Natural killer cell (primary cell): ENCODE measurements at regions not wholly inside any gene's neighbourhood (a gene's known extent, or its start where the extent isn't known, plus 50 kb on each side); places are given as distances from the start of the nearest gene placed in this dataset.

ENCODE experiments used
- ATAC-seq, 3 donors: fragments of 150-1000 bp in 2 of 3; fragments of 200-7000 bp in 1 of 3; cut with Tn5 transposase; 1 replicate in 1 of 3; 2 replicates in 2 of 3; pipeline ENCODE4 v1.10.0; 2021; ENCODE audit warnings: mild to moderate bottlenecking in 2 of 3, moderate library complexity in 2 of 3
- DNase-seq, 2 donors: peaks; one replicate each; pipeline versions ENCODE4 v3.0.0 to v3.0.0-alpha.2; 2013 to 2021; ENCODE audit warnings: mixed read lengths in 1 of 2
- H3K27ac ChIP-seq: one replicate; pipeline ENCODE4 v1.5.1; 2013; ENCODE audit warnings: mild to moderate bottlenecking, low read length
- H3K27me3 ChIP-seq: one replicate; pipeline ENCODE4 v1.6.1; 2013; ENCODE audit warnings: low read length; ENCODE audit not compliant: control insufficient read depth, insufficient read depth
- H3K36me3 ChIP-seq: one replicate; pipeline ENCODE4 v1.6.1; 2013; ENCODE audit warnings: low read length; ENCODE audit not compliant: control insufficient read depth, insufficient read depth
- H3K4me1 ChIP-seq: one replicate; pipeline ENCODE4 v1.6.1; 2013; ENCODE audit warnings: low read length; ENCODE audit not compliant: control insufficient read depth, insufficient read depth
- H3K4me3 ChIP-seq: one replicate; pipeline ENCODE4 v1.5.1; 2013; ENCODE audit warnings: low read length
- H3K9me3 ChIP-seq: one replicate; pipeline ENCODE4 v1.6.1; 2013; ENCODE audit warnings: low read length; ENCODE audit not compliant: control insufficient read depth, insufficient read depth
- H3K27ac Mint-ChIP-seq, 2 donors: one replicate each; pipeline ENCODE4 v1.8.0; 2022; ENCODE audit warnings: mild to moderate bottlenecking in 2 of 2, mixed read lengths in 2 of 2, moderate library complexity in 1 of 2
- H3K27me3 Mint-ChIP-seq, 2 donors: one replicate each; pipeline ENCODE4 v1.8.0; 2022; ENCODE audit warnings: low read depth in 2 of 2, mixed read lengths in 2 of 2
- H3K36me3 Mint-ChIP-seq: one replicate; pipeline ENCODE4 v1.8.0; 2022; ENCODE audit warnings: mixed read lengths
- H3K4me1 Mint-ChIP-seq, 2 donors: one replicate each; pipeline ENCODE4 v1.8.0; 2022; ENCODE audit warnings: mixed read lengths in 2 of 2
- H3K4me3 Mint-ChIP-seq: one replicate; pipeline ENCODE4 v1.8.0; 2022; ENCODE audit warnings: mild to moderate bottlenecking, moderate library complexity, mixed read lengths
- H3K9me3 Mint-ChIP-seq, 2 donors: one replicate each; pipeline ENCODE4 v1.8.0; 2022; ENCODE audit warnings: mixed read lengths in 2 of 2
- CTCF ChIP-seq: fragments of 200-600 bp; IDR thresholded peaks from one replicate; pipeline ENCODE4 v1.8.0; 2022; ENCODE audit warnings: antibody characterized with exemption
- whole genome bisulfite sequencing: methylation state at CpG from one replicate; pipeline ENCODE4 v1.1.7; 2013; ENCODE audit warnings: missing lambda C conversion rate; ENCODE audit not compliant: insufficient coverage; 5-methylcytosine and 5-hydroxymethylcytosine counted together
- intact Hi-C: fragments of 100-400 bp; cut with micrococcal nuclease; formaldehyde crosslinking; loops from one replicate; pipeline ENCODE4 v1.14.2; 2022

- WGBS: 71% methylated on average over 6 of the region's 6 CpGs
- Mint-ChIP-seq H3K27ac (no peak overlapping the region), H3K27me3 (no peaks in the 10 kb centered on the region), H3K36me3 (no peaks in the 10 kb centered on the region), H3K4me3 (no peak overlapping the region), H3K4me1 (no peaks in the 10 kb centered on the region), H3K9me3 (peaks cover 18 to 20% of the 10 kb centered on the region in 2 donors)
- no peak for TF ChIP-seq CTCF
- Histone ChIP-seq H3K36me3 (no peaks in the 10 kb centered on the region), H3K27ac (no peak overlapping the region), H3K27me3 (no peaks in the 10 kb centered on the region), H3K9me3 (peaks cover 16% of the 10 kb centered on the region), H3K4me1 (no peaks in the 10 kb centered on the region), H3K4me3 (no peak overlapping the region)
- intact Hi-C loops: no loop called here
- DNase-seq (no peak), ATAC-seq (no peak)
Observed at GRCh38 chr3:163924600-163924999, 1153.7 kb downstream of the SI start.

- H3K27me3 Mint-ChIP-seq: no peaks in the 10 kb centered on the region
- H3K9me3 Mint-ChIP-seq: peaks cover 6 to 8% of the 10 kb centered on the region in 2 donors
- no peaks in the 10 kb centered on the region for H3K27me3 ChIP-seq
- peaks cover 11% of the 10 kb centered on the region for H3K9me3 ChIP-seq
- TF ChIP-seq CTCF: no peak
- H3K36me3 ChIP-seq: no peaks in the 10 kb centered on the region
- no peak overlapping the region for H3K4me3 Mint-ChIP-seq
- no peak overlapping the region for H3K27ac Mint-ChIP-seq
- H3K4me1 Mint-ChIP-seq: no peaks in the 10 kb centered on the region
- ATAC-seq (no peak), DNase-seq (no peak)
- intact Hi-C loops: no loop called here
- no peaks in the 10 kb centered on the region for H3K36me3 Mint-ChIP-seq
- no CpG with 5 or more reads among the region's 1 CpG for WGBS
- H3K4me1 ChIP-seq: no peaks in the 10 kb centered on the region
- H3K4me3 ChIP-seq: no peak overlapping the region
- no peak overlapping the region for H3K27ac ChIP-seq
Observed at GRCh38 chr3:163919154-163919553, 1159.1 kb downstream of the SI start.

DNA sequence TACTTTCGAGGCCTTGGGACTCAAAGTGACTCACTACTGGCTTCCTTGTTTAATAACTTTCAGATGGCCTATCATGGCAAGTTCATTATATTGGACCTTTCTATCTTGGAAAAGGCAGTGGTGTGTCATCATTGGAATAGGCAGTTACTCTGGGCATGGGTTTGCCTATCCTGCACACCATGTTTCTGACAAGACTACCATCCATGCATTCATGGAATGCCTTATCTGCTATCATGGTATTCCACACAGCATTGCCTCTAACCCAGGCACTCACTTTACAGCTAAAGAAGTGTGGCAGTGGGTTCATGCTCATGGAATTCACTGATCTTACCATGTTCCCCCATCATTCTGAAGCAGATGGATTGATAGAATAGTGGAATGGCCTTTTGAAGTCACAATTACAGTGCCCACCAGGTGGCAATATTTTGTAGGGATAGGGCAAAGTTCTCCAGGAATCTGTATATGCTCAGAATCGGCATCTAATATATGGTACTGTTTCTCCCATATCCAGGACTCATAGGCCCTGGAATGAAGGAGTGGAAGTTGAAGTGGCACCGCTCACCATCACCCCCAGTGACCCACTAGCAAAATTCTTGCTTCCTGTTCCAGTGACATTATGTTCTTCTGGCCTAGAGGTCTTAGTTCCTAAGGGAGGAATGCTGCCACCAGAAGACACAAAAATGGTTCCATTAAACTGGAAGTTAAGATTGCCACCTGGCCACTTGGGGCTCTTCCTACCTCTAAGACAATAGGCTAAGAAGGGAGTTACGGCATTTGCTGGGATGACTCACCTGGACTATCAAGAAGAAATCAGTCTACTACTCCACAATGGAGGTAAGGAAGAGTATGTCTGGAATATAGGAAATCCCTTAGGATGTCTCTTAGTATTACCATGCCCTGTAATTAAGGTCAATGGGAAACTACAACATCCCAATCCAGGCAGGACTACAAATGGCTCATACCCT lies 1161.4 kb downstream of the SI start:
- no peak for ATAC-seq
- 78% methylated on average over 1 of the region's 4 CpGs for WGBS
- Histone ChIP-seq H3K4me3 (no peak overlapping the region), H3K27me3 (no peaks in the 10 kb centered on the region), H3K36me3 (no peaks in the 10 kb centered on the region), H3K27ac (no peak overlapping the region), H3K9me3 (peaks cover 7% of the 10 kb centered on the region), H3K4me1 (no peaks in the 10 kb centered on the region)
- H3K27me3 Mint-ChIP-seq: no peaks in the 10 kb centered on the region
- no peaks in the 10 kb centered on the region for H3K4me1 Mint-ChIP-seq
- TF ChIP-seq CTCF: no peak
- intact Hi-C loops: no loop called here
- no peak for DNase-seq
- no peaks in the 10 kb centered on the region for H3K36me3 Mint-ChIP-seq
- H3K4me3 Mint-ChIP-seq: no peak overlapping the region
- peaks cover 3 to 4% of the 10 kb centered on the region in 2 donors for H3K9me3 Mint-ChIP-seq
- no peak overlapping the region for H3K27ac Mint-ChIP-seq
